Liver (tissue), 8 donors: ENCODE measurements at regions not wholly inside any gene's neighbourhood (a gene's known extent, or its start where the extent isn't known, plus 50 kb on each side); places are given as distances from the start of the nearest gene placed in this dataset.

Experiments
- DNase-seq: peaks from one replicate; pipeline ENCODE4 v3.0.0-alpha.2; 2017; ENCODE audit warnings: low spot score
- H3K27ac ChIP-seq, 2 donors: one replicate each; pipeline ENCODE4 v1.7.0; 2013; ENCODE audit warnings: inconsistent platforms in 2 of 2, low read length in 2 of 2, control low read depth in 1 of 2, low read depth in 1 of 2, mild to moderate bottlenecking in 1 of 2
- H3K27me3 ChIP-seq, 4 donors: one replicate each; pipeline versions ENCODE4 v1.6.1 to v1.7.0; 2013; ENCODE audit warnings: low read length in 3 of 4, inconsistent platforms in 1 of 4, mild to moderate bottlenecking in 1 of 4, moderate library complexity in 1 of 4; ENCODE audit not compliant: control insufficient read depth in 4 of 4, insufficient read depth in 4 of 4
- H3K36me3 ChIP-seq, 4 donors: one replicate each; pipeline versions ENCODE4 v1.6.1 to v1.7.0; 2013; ENCODE audit warnings: low read length in 3 of 4, mild to moderate bottlenecking in 3 of 4, low read depth in 1 of 4, moderate library complexity in 1 of 4; ENCODE audit not compliant: control insufficient read depth in 4 of 4, insufficient read depth in 3 of 4
- H3K4me1 ChIP-seq, 4 donors: one replicate each; pipeline versions ENCODE4 v1.6.1 to v1.7.0; 2013; ENCODE audit warnings: low read length in 3 of 4, mild to moderate bottlenecking in 3 of 4, moderate library complexity in 1 of 4; ENCODE audit not compliant: control insufficient read depth in 4 of 4, insufficient read depth in 4 of 4
- H3K4me3 ChIP-seq, 3 donors: one replicate each; pipeline versions ENCODE4 v1.6.1 to v1.7.0; 2013; ENCODE audit warnings: low read length in 3 of 3, control low read depth in 1 of 3, low read depth in 1 of 3, mild to moderate bottlenecking in 1 of 3
- H3K9ac ChIP-seq, 2 donors: one replicate each; pipeline ENCODE4 v1.7.0; 2013; ENCODE audit warnings: low read length in 2 of 2, mild to moderate bottlenecking in 2 of 2, moderate library complexity in 2 of 2, control low read depth in 1 of 2, low read depth in 1 of 2
- H3K9me3 ChIP-seq, 4 donors: one replicate each; pipeline versions ENCODE4 v1.6.1 to v1.7.0; 2013; ENCODE audit warnings: low read length in 3 of 4; ENCODE audit not compliant: control insufficient read depth in 4 of 4
- ATF3 ChIP-seq: IDR thresholded peaks from 2 replicates; pipeline ENCODE4 v1.6.1; 2016; ENCODE audit warnings: antibody characterized with exemption
- CTCF ChIP-seq: fragments of 150-350 bp; IDR thresholded peaks from 2 replicates; pipeline ENCODE4 v1.5.1; 2017; ENCODE audit warnings: improper control_type of control experiment, low read depth, low read length; ENCODE audit not compliant: missing input control
- EGR1 ChIP-seq, 2 donors: IDR thresholded peaks; 2 replicates each; pipeline ENCODE4 v1.6.1; 2016 to 2018; ENCODE audit warnings: antibody characterized with exemption in 2 of 2, low read depth in 2 of 2
- FOXA2 ChIP-seq: IDR thresholded peaks from 2 replicates; pipeline ENCODE4 v1.6.1; 2016; ENCODE audit warnings: antibody characterized with exemption
- HNF4A ChIP-seq, 2 donors: conservative IDR thresholded peaks; 2 replicates each; pipeline ENCODE4 v1.6.1; 2016; ENCODE audit warnings: antibody characterized with exemption in 2 of 2, mild to moderate bottlenecking in 2 of 2
- HNF4G ChIP-seq: IDR thresholded peaks from 2 replicates; pipeline ENCODE4 v1.6.1; 2016; ENCODE audit warnings: antibody characterized with exemption
- JUND ChIP-seq, 2 donors: IDR thresholded peaks; 2 replicates each; pipeline ENCODE4 v1.6.1; 2016; ENCODE audit warnings: antibody characterized with exemption in 2 of 2
- MAX ChIP-seq: IDR thresholded peaks from 2 replicates; pipeline ENCODE4 v1.6.1; 2016; ENCODE audit warnings: antibody characterized with exemption
- NR2F2 ChIP-seq: IDR thresholded peaks from 2 replicates; pipeline ENCODE4 v1.6.1; 2016; ENCODE audit warnings: antibody characterized with exemption
- RAD21 ChIP-seq, 2 donors: IDR thresholded peaks; 2 replicates each; pipeline ENCODE4 v1.6.1; 2016; ENCODE audit warnings: antibody characterized with exemption in 2 of 2, mild to moderate bottlenecking in 2 of 2
- REST ChIP-seq: IDR thresholded peaks from 2 replicates; pipeline ENCODE4 v1.6.1; 2016; ENCODE audit warnings: antibody characterized with exemption, mild to moderate bottlenecking
- RXRA ChIP-seq, 2 donors: IDR thresholded peaks; 2 replicates each; pipeline ENCODE4 v1.6.1; 2017 to 2018; ENCODE audit warnings: antibody characterized with exemption in 2 of 2, mild to moderate bottlenecking in 1 of 2
- SP1 ChIP-seq: IDR thresholded peaks from 2 replicates; pipeline ENCODE4 v1.6.1; 2018; ENCODE audit warnings: antibody characterized with exemption, mild to moderate bottlenecking
- TAF1 ChIP-seq: conservative IDR thresholded peaks from 2 replicates; pipeline ENCODE4 v1.6.1; 2016; ENCODE audit warnings: antibody characterized with exemption, mild to moderate bottlenecking
- YY1 ChIP-seq: IDR thresholded peaks from 2 replicates; pipeline ENCODE4 v1.6.1; 2016; ENCODE audit warnings: antibody characterized with exemption, mild to moderate bottlenecking
- WGBS: extraction: QIAGEN DNeasy Blood & Tissue Kit; methylation state at CpG from one replicate; pipeline ENCODE4 v1.1.7; 2013; 5-methylcytosine and 5-hydroxymethylcytosine counted together
- donor health status: healthy.
- donor health status: healthy.
- donor health status: healthy.
- donor health status: healthy.
- donor health status: healthy.

GRCh38 chr22:27205492-27206373 is 548.3 kb downstream of the MIAT start:
- H3K27ac ChIP-seq, result no peak overlapping the region
- no peak for DNase-seq
- no peak for TF ChIP-seq FOXA2
- TF ChIP-seq RAD21 (IDR thresholded peaks at IDR 0.05), result no peak
- no peak for TF ChIP-seq YY1
- no peak overlapping the region for H3K4me3 ChIP-seq
- no peaks in the 10 kb centered on the region for H3K4me1 ChIP-seq
- peaks cover 0 to 3% (median 1%) of the 10 kb centered on the region in 4 donors for H3K27me3 ChIP-seq
- H3K9ac ChIP-seq, result no peak overlapping the region
- WGBS, result 53% methylated on average over 9 of the region's 9 CpGs
- H3K36me3 ChIP-seq, result no peaks in the 10 kb centered on the region
- no peaks in the 10 kb centered on the region for H3K9me3 ChIP-seq

- no peak for DNase-seq
- Histone ChIP-seq H3K27ac (no peak overlapping the region), H3K4me1 (no peaks in the 10 kb centered on the region), H3K9me3 (no peaks in the 10 kb centered on the region), H3K9ac (no peak overlapping the region), H3K36me3 (no peaks in the 10 kb centered on the region), H3K27me3 (peaks cover 0 to 3% (median 1%) of the 10 kb centered on the region in 4 donors), H3K4me3 (no peak overlapping the region)
- 77% methylated on average over 4 of the region's 4 CpGs for WGBS
- TF ChIP-seq MAX, result no peak
- TF ChIP-seq TAF1, result no peak
- no peak for TF ChIP-seq YY1
- no peak for TF ChIP-seq HNF4A (conservative IDR thresholded peaks at IDR 0.05)
- TF ChIP-seq ATF3, result no peak
- no peak for TF ChIP-seq CTCF
- TF ChIP-seq JUND (IDR thresholded peaks at IDR 0.05), result no peak
- TF ChIP-seq EGR1 (IDR thresholded peaks at IDR 0.05; ENCODE audit: low read depth in 2 of 2), result no peak
- no peak for TF ChIP-seq REST
- TF ChIP-seq HNF4G, result no peak
- TF ChIP-seq RAD21 (IDR thresholded peaks at IDR 0.05), result no peak
- TF ChIP-seq SP1, result no peak
- no peak for TF ChIP-seq FOXA2
- TF ChIP-seq RXRA (IDR thresholded peaks at IDR 0.05), result no peak
- no peak for TF ChIP-seq NR2F2
These were observed 549.2 kb downstream of the MIAT start for GRCh38 chr22:27206374-27207133.
